HFF-Myc (cell line): ENCODE measurements at regions not wholly inside any gene's neighbourhood (a gene's known extent, or its start where the extent isn't known, plus 50 kb on each side); places are given as distances from the start of the nearest gene placed in this dataset.

Experiments used
- DNase-seq: peaks from one replicate; pipeline ENCODE4 v3.0.0-alpha.2; 2011; ENCODE audit warnings: low read depth; ENCODE audit errors: extremely low read depth
- H3K4me3 ChIP-seq: replicated peaks from 2 replicates; pipeline ENCODE4 v1.5.1; 2011; ENCODE audit warnings: low read depth, mild to moderate bottlenecking, control low read depth, low read length
- CTCF ChIP-seq: IDR thresholded peaks from 2 replicates; pipeline ENCODE4 v1.5.1; 2012; ENCODE audit warnings: mild to moderate bottlenecking, low read depth, low read length, control low read depth; ENCODE audit errors: missing control alignments

DNA sequence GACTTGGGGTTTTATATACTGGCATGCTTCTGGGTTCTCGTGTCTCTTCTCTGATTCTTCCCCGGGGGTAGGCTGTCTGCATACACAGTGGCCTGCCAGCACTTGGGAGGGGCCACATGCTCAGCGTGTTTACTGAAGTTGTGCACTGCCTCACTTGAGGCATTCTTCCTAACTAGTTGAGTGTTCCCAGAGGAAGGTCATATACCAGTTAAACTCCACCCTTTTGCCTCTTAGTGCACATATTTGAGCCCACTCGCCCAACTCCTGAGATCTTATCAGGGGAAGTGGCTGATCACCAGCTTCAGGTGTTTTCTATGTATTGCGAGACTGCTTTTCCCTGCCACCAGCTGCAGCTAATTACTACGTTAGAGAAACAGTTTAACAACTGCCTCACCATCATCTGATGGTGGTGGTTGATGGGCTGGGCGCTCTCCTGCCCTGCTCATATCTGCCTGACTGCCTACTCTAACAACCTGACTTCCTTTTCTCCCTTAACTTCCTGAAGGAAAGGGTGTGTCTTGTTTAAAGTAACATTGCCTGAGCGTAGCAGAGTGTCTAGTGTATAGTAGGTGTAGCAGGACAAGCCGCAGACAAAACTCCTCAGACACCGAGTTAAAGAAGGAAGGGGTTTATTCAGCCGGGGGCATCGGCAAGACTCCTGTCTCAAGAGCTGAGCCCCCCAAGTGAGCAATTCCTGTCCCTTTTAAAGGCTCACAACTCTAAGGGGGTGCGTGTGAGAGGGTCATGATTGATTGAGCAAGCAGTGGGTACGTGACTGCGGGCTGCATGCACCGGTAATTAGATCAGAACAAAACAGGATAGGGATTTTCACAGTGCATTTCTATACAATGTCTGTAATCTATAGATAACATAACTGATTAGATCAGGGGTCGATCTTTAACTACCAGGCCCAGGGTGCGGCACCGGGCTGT, 60.1 kb upstream of the CLINT1 start:
- H3K4me3 ChIP-seq = no peak overlapping the region
- no peak for TF ChIP-seq CTCF
- peak; percentile 2 for DNase-seq

DNA sequence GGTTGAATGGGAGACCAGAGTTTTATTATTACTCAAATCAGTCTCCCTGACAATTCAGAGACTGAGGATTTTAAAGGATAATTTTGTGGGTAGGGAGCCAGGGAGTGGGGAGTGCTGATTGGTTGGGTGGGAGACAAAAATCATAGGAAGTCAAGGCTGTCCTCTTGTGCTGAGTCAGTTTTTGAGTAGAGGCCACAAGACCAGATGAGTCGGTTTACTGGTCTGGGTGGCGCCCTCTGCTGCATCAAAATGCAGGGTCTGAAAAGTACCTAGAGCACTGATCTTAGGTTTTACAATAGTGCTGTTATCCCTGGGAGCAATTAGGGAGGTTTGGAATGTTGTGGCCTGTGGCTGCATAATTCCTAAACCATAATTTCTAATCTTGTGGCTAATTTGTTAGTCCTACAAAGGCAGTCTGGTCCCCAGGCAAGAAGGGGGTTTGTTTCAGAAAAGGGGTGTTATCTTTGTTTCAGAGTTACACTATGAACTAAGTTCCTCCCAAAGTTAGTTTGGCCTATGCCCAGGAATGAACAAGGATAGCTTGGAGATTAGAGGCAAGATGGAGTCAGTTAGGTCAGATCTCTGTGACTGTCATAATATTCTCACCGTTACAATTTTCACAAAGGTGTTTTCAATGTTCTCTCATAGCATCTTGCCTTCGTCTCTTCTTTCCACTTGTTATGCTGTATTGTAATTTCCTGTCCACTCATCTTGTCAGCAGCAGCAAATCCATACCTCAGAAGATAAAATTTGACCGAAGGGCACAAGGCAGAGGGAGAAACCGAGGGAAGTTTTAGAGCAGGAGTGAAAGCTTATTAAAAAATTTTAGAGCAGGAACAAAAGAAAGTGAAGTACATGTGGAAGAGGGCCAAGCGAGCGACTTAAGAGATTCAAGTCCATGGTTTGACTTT, 59.2 kb upstream of the CLINT1 start:
- peak; percentile 52 for DNase-seq

DNA sequence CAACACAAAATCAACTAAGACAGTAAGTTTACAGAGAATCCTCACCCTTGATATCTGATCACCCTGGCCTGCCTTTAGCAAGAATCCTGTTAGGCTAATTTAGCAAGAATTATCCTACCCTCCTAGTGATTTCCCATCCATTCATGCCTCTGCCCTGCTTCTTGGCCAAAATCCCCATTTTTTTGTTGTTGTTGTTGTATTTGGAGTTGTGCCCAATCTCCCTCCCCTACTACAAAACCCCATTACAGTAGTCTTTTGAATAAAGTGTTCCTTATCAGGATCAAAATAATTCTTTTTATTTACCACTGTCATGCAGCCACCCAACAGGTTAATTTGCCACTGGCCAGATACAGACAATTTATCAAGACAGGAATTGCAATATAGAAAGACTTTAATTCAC, 58.5 kb upstream of the CLINT1 start:
- DNase-seq = no peak
- TF ChIP-seq CTCF = no peak
- no peak overlapping the region for H3K4me3 ChIP-seq

More for the DNA sequence above, 59.2 kb upstream of the CLINT1 start:
- TF ChIP-seq CTCF = peak; percentile 60
- no peak overlapping the region for H3K4me3 ChIP-seq

- no peak for DNase-seq
- H3K4me3 ChIP-seq = no peak overlapping the region
- no peak for TF ChIP-seq CTCF
Observed at GRCh38 chr5:157915638-157916037, 56.7 kb upstream of the CLINT1 start.

DNA sequence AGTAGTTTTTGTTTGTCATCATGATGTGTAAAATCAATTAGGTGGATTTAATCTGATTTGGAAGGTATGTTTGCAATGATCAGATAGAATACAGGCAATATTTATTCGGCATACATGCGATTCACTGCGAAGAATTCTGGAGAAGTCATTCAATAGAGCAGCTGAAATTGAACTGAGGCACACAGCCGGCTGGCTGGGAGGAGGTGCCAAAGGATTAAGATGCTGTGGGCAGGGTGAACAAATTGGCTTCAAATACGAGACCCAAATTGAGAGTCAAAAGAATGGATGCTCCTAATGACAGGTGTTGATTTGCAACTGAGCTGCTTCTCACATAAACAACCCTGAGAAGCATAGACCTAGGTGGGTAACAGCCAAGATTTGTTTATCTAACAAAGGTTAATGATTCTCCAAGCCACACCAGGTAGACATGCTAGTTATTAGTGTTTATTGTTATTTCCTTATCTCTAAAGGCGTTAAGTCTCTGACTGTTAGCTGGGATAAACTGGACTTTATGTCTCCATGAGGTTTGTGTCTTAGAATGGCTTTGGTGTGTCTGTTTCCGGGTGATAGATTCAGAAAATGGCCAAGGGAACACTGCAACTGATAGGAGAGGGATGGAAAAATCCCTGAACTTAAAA, 55.3 kb upstream of the CLINT1 start:
- no peak overlapping the region for H3K4me3 ChIP-seq

More for the DNA sequence above, 55.3 kb upstream of the CLINT1 start:
- TF ChIP-seq CTCF = no peak
- DNase-seq = no peak
